Brain microvascular endothelial cell (primary cell): ENCODE measurements at regions not wholly inside any gene's neighbourhood (a gene's known extent, or its start where the extent isn't known, plus 50 kb on each side); places are given as distances from the start of the nearest gene placed in this dataset.

ENCODE experiments used
- DNase-seq: peaks from one replicate; pipeline ENCODE4 v3.0.0-alpha.2; 2020
- H3K27ac ChIP-seq: fragments of 250-450 bp; sonication (Bioruptor Pico); 2 replicates; pipeline ENCODE4 v1.5.1; 2020; ENCODE audit warnings: mild to moderate bottlenecking, moderate library complexity
- H3K27me3 ChIP-seq: fragments of 250-450 bp; sonication (Bioruptor Pico); replicated peaks from 2 replicates; pipeline ENCODE4 v1.5.1; 2020; ENCODE audit warnings: mild to moderate bottlenecking
- H3K36me3 ChIP-seq: fragments of 250-450 bp; sonication (Bioruptor Pico); replicated peaks from 2 replicates; pipeline ENCODE4 v1.5.1; 2020; ENCODE audit warnings: mild to moderate bottlenecking
- H3K4me3 ChIP-seq: 2 replicates; pipeline ENCODE4 v1.5.1; 2011; ENCODE audit warnings: low read depth, mild to moderate bottlenecking, control low read depth, low read length, moderate library complexity
- in situ Hi-C: cut with HindIII; loops from 2 replicates; pipeline ENCODE4 v1.10.0; 2017; ENCODE audit warnings: low sequenced_read_pairs, low pct_ligation_motif_present
- TF ChIP-seq, protein P1 (sequence below): IDR thresholded peaks from 2 replicates; pipeline ENCODE4 v1.5.1; 2011; ENCODE audit warnings: low read depth, mild to moderate bottlenecking, moderate library complexity, low read length, control low read depth, inconsistent platforms; ENCODE audit errors: missing control alignments

DNA sequence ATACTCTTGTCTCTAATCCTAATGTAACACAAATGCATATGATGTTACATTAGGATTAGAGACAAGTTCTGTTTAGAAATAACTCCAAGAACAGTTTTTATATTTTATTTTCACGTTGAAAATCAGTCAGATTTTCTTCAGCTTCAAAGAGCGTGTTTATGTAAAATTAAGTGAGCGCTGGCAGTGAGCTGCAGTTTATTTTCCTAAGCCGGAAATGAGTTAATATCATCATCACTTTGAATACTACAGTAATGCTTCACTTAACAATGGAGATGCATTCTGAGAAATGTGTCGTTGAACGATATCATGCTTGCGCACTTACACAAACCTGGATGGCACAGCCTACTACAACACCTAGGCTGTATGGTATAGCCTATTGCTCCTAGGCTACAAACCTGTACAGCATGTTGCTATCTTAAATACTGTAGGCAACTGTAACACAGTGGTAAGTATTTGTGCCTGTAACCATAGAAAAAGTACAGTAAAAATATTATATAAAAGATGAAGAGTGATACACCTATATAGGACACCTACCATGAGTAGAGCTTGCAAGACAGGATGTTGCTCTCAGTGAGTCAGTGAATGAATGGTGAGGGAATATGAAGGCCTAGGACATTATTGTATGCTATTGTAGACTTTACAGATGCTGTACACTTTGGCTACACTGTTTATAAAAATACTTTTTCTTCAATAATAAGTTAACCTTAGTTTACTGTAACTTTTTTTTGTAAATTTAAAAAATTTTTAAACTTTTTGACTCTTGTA is 65.9 kb upstream of the C5orf46 start:
- Histone ChIP-seq H3K4me3 (no peak overlapping the region), H3K27ac (no peak overlapping the region), H3K27me3 (no peaks in the 10 kb centered on the region), H3K36me3 (no peaks in the 10 kb centered on the region)
- in situ Hi-C loops: no loop called here
- DNase-seq: no peak
- TF ChIP-seq, protein P1, sequence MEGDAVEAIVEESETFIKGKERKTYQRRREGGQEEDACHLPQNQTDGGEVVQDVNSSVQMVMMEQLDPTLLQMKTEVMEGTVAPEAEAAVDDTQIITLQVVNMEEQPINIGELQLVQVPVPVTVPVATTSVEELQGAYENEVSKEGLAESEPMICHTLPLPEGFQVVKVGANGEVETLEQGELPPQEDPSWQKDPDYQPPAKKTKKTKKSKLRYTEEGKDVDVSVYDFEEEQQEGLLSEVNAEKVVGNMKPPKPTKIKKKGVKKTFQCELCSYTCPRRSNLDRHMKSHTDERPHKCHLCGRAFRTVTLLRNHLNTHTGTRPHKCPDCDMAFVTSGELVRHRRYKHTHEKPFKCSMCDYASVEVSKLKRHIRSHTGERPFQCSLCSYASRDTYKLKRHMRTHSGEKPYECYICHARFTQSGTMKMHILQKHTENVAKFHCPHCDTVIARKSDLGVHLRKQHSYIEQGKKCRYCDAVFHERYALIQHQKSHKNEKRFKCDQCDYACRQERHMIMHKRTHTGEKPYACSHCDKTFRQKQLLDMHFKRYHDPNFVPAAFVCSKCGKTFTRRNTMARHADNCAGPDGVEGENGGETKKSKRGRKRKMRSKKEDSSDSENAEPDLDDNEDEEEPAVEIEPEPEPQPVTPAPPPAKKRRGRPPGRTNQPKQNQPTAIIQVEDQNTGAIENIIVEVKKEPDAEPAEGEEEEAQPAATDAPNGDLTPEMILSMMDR: no peak

- H3K4me3 ChIP-seq: no peak overlapping the region
- H3K27me3 ChIP-seq: no peaks in the 10 kb centered on the region
- no peak for DNase-seq
- TF ChIP-seq, protein P1: no peak
- in situ Hi-C loops: no loop called here
- no peaks in the 10 kb centered on the region for H3K36me3 ChIP-seq
- no peak overlapping the region for H3K27ac ChIP-seq
Observed at GRCh38 chr5:147971472-147971871, 65.1 kb upstream of the C5orf46 start.

DNA sequence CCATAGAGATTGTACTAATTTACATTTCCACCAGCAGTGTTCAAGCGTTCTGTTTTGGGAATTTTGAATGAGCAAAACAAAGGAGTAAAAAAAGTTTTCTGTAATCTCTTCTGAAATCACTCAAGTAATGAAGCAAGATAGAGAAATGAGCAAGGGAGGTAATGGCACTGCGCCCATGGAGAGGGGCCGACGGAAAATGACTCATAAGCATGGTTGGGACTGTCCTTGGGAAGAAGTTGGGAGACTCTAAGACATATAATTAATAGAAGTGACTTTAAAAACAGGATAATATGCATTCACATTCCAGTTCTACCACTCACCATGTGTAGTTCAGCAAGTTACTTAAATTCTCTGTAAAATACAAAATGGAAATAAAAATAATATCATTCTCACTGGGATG is 62.5 kb upstream of the C5orf46 start:
- in situ Hi-C loops: no loop called here

GRCh38 chr5:147966829-147967228 is 60.5 kb upstream of the C5orf46 start:
- in situ Hi-C loops: no loop called here
- Histone ChIP-seq H3K36me3 (no peaks in the 10 kb centered on the region), H3K4me3 (no peak overlapping the region), H3K27ac (no peak overlapping the region), H3K27me3 (no peaks in the 10 kb centered on the region)
- TF ChIP-seq, protein P1: no peak
- no peak for DNase-seq

More for the DNA sequence above, 62.5 kb upstream of the C5orf46 start:
- Histone ChIP-seq H3K4me3 (no peak overlapping the region), H3K27ac (no peak overlapping the region), H3K36me3 (no peaks in the 10 kb centered on the region), H3K27me3 (no peaks in the 10 kb centered on the region)
- DNase-seq: no peak
- TF ChIP-seq, protein P1: no peak

DNA sequence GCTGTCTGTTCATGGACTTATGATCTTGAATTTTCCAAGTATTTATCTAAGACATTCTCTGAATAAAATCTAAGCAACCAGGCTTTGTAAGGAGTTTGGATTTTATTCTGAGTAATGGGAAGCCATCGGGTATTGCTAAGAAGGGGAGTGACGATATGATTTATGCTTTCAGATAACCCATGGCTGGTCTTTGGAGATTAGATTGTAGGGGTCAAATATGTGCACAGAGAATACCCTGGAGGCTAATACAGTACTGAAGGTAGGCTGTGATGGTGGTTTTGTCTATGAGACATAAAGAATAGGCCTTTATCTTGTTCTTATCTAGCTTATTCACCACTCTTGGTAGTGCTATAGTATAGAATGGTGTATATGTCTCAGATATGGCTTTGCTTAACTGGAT is 60.0 kb upstream of the C5orf46 start:
- in situ Hi-C loops: no loop called here
- H3K27ac ChIP-seq: no peak overlapping the region
- DNase-seq: no peak
- TF ChIP-seq, protein P1: no peak
- no peaks in the 10 kb centered on the region for H3K36me3 ChIP-seq
- no peak overlapping the region for H3K4me3 ChIP-seq
- H3K27me3 ChIP-seq: no peaks in the 10 kb centered on the region

- H3K27me3 ChIP-seq: no peaks in the 10 kb centered on the region
- TF ChIP-seq, protein P1: no peak
- in situ Hi-C loops: no loop called here
- DNase-seq: no peak
- H3K4me3 ChIP-seq: no peak overlapping the region
- no peaks in the 10 kb centered on the region for H3K36me3 ChIP-seq
- no peak overlapping the region for H3K27ac ChIP-seq
Observed at GRCh38 chr5:147965715-147966114, 59.4 kb upstream of the C5orf46 start.
